ENCODE measurements at regions not wholly inside any gene's neighbourhood (a gene's known extent, or its start where the extent isn't known, plus 50 kb on each side); places are given as distances from the start of the nearest gene placed in this dataset.

DNA sequence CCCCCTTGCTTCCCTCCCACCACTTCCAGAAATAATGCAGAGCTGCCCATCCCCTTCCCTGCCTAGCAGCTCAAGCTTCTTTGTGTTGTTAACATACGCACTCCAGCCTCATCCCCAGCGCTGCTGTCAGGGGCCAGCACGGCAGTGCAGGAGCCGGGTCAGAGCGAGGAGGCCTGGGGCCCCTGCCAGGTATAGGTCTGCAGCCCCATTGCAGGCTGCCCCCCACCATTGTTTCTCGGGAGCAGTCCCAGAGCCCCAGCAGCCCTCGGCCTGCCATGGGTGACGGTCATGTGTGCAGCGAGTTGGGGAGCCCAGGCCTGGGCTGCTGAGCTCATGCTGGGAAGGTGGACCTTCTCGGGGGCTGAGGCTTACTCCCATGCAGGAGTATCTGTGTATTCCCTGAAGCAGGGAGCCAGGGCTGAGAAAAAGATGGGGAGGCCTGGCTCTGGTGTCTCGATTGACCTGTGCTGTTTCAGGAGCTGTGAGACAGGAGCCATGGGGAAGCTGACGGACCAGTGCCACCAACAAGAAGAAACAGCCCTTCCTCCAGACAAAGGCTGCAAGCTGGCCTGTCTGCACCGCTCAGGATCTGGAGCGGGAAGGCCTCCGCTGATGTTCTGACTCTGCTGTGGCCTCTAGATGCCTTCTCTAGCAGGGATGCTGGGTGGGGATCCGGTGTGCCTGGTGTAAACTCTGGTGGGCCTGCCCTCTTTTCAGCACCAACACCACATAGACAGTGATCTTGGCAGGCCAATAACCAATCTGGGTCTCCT lies 220.5 kb upstream of the B3GAT1 start (continued):
- TF ChIP-seq, protein P1, sequence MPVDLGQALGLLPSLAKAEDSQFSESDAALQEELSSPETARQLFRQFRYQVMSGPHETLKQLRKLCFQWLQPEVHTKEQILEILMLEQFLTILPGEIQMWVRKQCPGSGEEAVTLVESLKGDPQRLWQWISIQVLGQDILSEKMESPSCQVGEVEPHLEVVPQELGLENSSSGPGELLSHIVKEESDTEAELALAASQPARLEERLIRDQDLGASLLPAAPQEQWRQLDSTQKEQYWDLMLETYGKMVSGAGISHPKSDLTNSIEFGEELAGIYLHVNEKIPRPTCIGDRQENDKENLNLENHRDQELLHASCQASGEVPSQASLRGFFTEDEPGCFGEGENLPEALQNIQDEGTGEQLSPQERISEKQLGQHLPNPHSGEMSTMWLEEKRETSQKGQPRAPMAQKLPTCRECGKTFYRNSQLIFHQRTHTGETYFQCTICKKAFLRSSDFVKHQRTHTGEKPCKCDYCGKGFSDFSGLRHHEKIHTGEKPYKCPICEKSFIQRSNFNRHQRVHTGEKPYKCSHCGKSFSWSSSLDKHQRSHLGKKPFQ (tag by site-specific recombination; IDR thresholded peaks at IDR 0.05): no peak
- TF ChIP-seq, protein P2, sequence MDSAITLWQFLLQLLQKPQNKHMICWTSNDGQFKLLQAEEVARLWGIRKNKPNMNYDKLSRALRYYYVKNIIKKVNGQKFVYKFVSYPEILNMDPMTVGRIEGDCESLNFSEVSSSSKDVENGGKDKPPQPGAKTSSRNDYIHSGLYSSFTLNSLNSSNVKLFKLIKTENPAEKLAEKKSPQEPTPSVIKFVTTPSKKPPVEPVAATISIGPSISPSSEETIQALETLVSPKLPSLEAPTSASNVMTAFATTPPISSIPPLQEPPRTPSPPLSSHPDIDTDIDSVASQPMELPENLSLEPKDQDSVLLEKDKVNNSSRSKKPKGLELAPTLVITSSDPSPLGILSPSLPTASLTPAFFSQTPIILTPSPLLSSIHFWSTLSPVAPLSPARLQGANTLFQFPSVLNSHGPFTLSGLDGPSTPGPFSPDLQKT (IDR thresholded peaks at IDR 0.05; ENCODE audit: borderline replicate concordance, low read depth, low read length): no peak
- TF ChIP-seq ZNF10 (tag by site-specific recombination; IDR thresholded peaks at IDR 0.05): no peak

DNA sequence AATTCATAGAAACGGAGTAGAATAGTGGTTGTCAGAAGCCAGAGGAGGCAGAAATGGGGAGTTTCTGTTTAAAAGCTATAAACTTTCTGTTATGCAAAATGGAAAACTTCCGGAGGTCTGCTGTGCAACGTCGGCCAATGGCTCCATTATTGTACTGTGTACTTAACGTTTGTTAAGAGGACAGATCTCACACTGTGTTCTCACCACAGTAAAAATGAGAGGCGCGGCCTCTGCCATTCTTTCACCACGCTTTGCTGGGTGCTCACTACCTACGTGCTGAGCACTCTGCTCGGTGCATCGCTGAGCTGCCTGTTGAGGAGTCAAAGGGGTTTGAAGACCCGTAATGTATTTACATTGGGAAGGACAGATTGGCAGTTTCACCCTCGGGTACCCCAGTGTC lies 218.8 kb upstream of the B3GAT1 start:
- H3K27ac ChIP-seq (ENCODE audit: extremely low read depth, low read depth, low read length): no peak overlapping the region
- no peaks in the 10 kb centered on the region for H3K9me3 ChIP-seq (ENCODE audit: control insufficient read depth, insufficient read depth, low read depth, low read length)
- no peaks in the 10 kb centered on the region for H3K36me3 ChIP-seq (ENCODE audit: control insufficient read depth in 2 of 2, insufficient read depth in 1 of 2, low read length in 2 of 2)
- POLR2A ChIA-PET: no interaction called here
- H3K4me1 ChIP-seq (ENCODE audit: control insufficient read depth, insufficient read depth, low read length): no peaks in the 10 kb centered on the region
- H3K4me3 ChIP-seq (ENCODE audit: low read depth, low read length): no peak overlapping the region
- CTCF ChIA-PET: no interaction called here
- TF ChIP-seq, protein P3, sequence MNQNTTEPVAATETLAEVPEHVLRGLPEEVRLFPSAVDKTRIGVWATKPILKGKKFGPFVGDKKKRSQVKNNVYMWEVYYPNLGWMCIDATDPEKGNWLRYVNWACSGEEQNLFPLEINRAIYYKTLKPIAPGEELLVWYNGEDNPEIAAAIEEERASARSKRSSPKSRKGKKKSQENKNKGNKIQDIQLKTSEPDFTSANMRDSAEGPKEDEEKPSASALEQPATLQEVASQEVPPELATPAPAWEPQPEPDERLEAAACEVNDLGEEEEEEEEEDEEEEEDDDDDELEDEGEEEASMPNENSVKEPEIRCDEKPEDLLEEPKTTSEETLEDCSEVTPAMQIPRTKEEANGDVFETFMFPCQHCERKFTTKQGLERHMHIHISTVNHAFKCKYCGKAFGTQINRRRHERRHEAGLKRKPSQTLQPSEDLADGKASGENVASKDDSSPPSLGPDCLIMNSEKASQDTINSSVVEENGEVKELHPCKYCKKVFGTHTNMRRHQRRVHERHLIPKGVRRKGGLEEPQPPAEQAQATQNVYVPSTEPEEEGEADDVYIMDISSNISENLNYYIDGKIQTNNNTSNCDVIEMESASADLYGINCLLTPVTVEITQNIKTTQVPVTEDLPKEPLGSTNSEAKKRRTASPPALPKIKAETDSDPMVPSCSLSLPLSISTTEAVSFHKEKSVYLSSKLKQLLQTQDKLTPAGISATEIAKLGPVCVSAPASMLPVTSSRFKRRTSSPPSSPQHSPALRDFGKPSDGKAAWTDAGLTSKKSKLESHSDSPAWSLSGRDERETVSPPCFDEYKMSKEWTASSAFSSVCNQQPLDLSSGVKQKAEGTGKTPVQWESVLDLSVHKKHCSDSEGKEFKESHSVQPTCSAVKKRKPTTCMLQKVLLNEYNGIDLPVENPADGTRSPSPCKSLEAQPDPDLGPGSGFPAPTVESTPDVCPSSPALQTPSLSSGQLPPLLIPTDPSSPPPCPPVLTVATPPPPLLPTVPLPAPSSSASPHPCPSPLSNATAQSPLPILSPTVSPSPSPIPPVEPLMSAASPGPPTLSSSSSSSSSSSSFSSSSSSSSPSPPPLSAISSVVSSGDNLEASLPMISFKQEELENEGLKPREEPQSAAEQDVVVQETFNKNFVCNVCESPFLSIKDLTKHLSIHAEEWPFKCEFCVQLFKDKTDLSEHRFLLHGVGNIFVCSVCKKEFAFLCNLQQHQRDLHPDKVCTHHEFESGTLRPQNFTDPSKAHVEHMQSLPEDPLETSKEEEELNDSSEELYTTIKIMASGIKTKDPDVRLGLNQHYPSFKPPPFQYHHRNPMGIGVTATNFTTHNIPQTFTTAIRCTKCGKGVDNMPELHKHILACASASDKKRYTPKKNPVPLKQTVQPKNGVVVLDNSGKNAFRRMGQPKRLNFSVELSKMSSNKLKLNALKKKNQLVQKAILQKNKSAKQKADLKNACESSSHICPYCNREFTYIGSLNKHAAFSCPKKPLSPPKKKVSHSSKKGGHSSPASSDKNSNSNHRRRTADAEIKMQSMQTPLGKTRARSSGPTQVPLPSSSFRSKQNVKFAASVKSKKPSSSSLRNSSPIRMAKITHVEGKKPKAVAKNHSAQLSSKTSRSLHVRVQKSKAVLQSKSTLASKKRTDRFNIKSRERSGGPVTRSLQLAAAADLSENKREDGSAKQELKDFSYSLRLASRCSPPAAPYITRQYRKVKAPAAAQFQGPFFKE (tag by site-specific recombination; IDR thresholded peaks at IDR 0.05; ENCODE audit: borderline replicate concordance): no peak
- no peak for TF ChIP-seq FEZF1 (tag by site-specific recombination; IDR thresholded peaks at IDR 0.05)
- TF ChIP-seq ZNF24 (tag by site-specific recombination; IDR thresholded peaks at IDR 0.05): no peak
- TF ChIP-seq, protein P4, sequence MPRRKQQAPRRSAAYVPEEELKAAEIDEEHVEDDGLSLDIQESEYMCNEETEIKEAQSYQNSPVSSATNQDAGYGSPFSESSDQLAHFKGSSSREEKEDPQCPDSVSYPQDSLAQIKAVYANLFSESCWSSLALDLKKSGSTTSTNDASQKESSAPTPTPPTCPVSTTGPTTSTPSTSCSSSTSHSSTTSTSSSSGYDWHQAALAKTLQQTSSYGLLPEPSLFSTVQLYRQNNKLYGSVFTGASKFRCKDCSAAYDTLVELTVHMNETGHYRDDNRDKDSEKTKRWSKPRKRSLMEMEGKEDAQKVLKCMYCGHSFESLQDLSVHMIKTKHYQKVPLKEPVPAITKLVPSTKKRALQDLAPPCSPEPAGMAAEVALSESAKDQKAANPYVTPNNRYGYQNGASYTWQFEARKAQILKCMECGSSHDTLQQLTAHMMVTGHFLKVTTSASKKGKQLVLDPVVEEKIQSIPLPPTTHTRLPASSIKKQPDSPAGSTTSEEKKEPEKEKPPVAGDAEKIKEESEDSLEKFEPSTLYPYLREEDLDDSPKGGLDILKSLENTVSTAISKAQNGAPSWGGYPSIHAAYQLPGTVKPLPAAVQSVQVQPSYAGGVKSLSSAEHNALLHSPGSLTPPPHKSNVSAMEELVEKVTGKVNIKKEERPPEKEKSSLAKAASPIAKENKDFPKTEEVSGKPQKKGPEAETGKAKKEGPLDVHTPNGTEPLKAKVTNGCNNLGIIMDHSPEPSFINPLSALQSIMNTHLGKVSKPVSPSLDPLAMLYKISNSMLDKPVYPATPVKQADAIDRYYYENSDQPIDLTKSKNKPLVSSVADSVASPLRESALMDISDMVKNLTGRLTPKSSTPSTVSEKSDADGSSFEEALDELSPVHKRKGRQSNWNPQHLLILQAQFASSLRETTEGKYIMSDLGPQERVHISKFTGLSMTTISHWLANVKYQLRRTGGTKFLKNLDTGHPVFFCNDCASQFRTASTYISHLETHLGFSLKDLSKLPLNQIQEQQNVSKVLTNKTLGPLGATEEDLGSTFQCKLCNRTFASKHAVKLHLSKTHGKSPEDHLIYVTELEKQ (tag by site-specific recombination; IDR thresholded peaks at IDR 0.05; ENCODE audit: borderline replicate concordance): no peak
- no peak for TF ChIP-seq ZNF140 (tag by site-specific recombination; IDR thresholded peaks at IDR 0.05)
- no peak for TF ChIP-seq SETDB1 (IDR thresholded peaks at IDR 0.05; ENCODE audit: insufficient read length, low read length)
- TF ChIP-seq, protein P5, sequence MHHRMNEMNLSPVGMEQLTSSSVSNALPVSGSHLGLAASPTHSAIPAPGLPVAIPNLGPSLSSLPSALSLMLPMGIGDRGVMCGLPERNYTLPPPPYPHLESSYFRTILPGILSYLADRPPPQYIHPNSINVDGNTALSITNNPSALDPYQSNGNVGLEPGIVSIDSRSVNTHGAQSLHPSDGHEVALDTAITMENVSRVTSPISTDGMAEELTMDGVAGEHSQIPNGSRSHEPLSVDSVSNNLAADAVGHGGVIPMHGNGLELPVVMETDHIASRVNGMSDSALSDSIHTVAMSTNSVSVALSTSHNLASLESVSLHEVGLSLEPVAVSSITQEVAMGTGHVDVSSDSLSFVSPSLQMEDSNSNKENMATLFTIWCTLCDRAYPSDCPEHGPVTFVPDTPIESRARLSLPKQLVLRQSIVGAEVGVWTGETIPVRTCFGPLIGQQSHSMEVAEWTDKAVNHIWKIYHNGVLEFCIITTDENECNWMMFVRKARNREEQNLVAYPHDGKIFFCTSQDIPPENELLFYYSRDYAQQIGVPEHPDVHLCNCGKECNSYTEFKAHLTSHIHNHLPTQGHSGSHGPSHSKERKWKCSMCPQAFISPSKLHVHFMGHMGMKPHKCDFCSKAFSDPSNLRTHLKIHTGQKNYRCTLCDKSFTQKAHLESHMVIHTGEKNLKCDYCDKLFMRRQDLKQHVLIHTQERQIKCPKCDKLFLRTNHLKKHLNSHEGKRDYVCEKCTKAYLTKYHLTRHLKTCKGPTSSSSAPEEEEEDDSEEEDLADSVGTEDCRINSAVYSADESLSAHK (tag by site-specific recombination; IDR thresholded peaks at IDR 0.05): no peak
- TF ChIP-seq ZNF211 (tag by site-specific recombination; IDR thresholded peaks at IDR 0.05; ENCODE audit: low read depth): no peak
- TF ChIP-seq ZBTB20 (tag by site-specific recombination; IDR thresholded peaks at IDR 0.05): no peak
- TF ChIP-seq, protein P6, sequence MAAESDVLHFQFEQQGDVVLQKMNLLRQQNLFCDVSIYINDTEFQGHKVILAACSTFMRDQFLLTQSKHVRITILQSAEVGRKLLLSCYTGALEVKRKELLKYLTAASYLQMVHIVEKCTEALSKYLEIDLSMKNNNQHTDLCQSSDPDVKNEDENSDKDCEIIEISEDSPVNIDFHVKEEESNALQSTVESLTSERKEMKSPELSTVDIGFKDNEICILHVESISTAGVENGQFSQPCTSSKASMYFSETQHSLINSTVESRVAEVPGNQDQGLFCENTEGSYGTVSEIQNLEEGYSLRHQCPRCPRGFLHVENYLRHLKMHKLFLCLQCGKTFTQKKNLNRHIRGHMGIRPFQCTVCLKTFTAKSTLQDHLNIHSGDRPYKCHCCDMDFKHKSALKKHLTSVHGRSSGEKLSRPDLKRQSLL (tag by site-specific recombination; IDR thresholded peaks at IDR 0.05): no peak
- TF ChIP-seq ZNF155 (tag by site-specific recombination; IDR thresholded peaks at IDR 0.05): no peak
- no peak for TF ChIP-seq ZSCAN16 (tag by site-specific recombination; IDR thresholded peaks at IDR 0.05)
- no peak for TF ChIP-seq ZNF473 (tag by site-specific recombination; IDR thresholded peaks at IDR 0.05)
- TF ChIP-seq ZNF433 (tag by site-specific recombination; IDR thresholded peaks at IDR 0.05; ENCODE audit: low read depth): no peak
- TF ChIP-seq ZNF776 (tag by site-specific recombination; IDR thresholded peaks at IDR 0.05; ENCODE audit: borderline replicate concordance): no peak

Data from HEK293 (cell line).